PC-3 (cell line): ENCODE measurements at regions not wholly inside any gene's neighbourhood (a gene's known extent, or its start where the extent isn't known, plus 50 kb on each side); places are given as distances from the start of the nearest gene placed in this dataset.

Experiments
- ATAC-seq: fragments of 200-7000 bp; cut with Tn5 transposase; 2 replicates; pipeline ENCODE4 v1.9.1; 2020; ENCODE audit warnings: mild to moderate bottlenecking, moderate library complexity
- BruUV-seq: library from RNA; stranded (reverse); fragments of 400-500 nt; replicated peaks from 2 replicates; lab custom pipeline; 2021; lab: Mats Ljungman, UMichigan
- CTCF ChIA-PET: fragments of 300-600 bp; sonication (Branson Sonifier 250); formaldehyde crosslinking; loops from one replicate; lab custom pipeline; 2022; ENCODE audit warnings: antibody characterized with exemption; lab: Charles Lee
- POLR2A ChIA-PET: fragments of 300-600 bp; sonication (Branson Sonifier 250); formaldehyde crosslinking; loops from one replicate; lab custom pipeline; 2022; ENCODE audit warnings: antibody characterized with exemption; ENCODE audit not compliant: unreplicated experiment; lab: Charles Lee
- DNase-seq: peaks from one replicate; pipeline ENCODE4 v3.0.0-alpha.2; 2015
- H2AFZ ChIP-seq: fragments of 300-600 bp; sonication (generic); 2 replicates; pipeline ENCODE4 v1.6.0; 2016; ENCODE audit warnings: antibody characterized with exemption, low read length
- H3F3A ChIP-seq: fragments of 300-600 bp; sonication (generic); one replicate; pipeline ENCODE4 v1.6.0; 2017; ENCODE audit warnings: antibody characterized with exemption, low read length, control low read depth, mild to moderate bottlenecking; ENCODE audit not compliant: unreplicated experiment
- H3K27ac ChIP-seq: fragments of 300-600 bp; sonication (generic); 2 replicates; pipeline ENCODE4 v1.5.1; 2016; ENCODE audit warnings: mild to moderate bottlenecking, low read length
- H3K27me3 ChIP-seq: fragments of 300-600 bp; sonication (generic); 2 replicates; pipeline ENCODE4 v1.6.1; 2016; ENCODE audit warnings: low read length, mixed read lengths
- H3K36me3 ChIP-seq: fragments of 300-600 bp; sonication (generic); 2 replicates; pipeline ENCODE4 v1.6.1; 2016; ENCODE audit warnings: low read depth, mixed run types, low read length, mixed read lengths
- H3K4me1 ChIP-seq: fragments of 300-600 bp; sonication (generic); 2 replicates; pipeline ENCODE4 v1.5.1; 2016; ENCODE audit warnings: low read length; ENCODE audit not compliant: insufficient read depth
- H3K4me2 ChIP-seq: fragments of 300-600 bp; sonication (generic); 2 replicates; pipeline ENCODE4 v1.6.0; 2016; ENCODE audit warnings: low read length
- H3K4me3 ChIP-seq: fragments of 300-600 bp; sonication (generic); 2 replicates; pipeline ENCODE4 v1.5.1; 2016; ENCODE audit warnings: mild to moderate bottlenecking, low read length, mixed read lengths
- H3K79me2 ChIP-seq: fragments of 300-600 bp; sonication (generic); 2 replicates; pipeline ENCODE4 v1.6.1; 2017; ENCODE audit warnings: low read length, mixed read lengths
- H3K9ac ChIP-seq: fragments of 300-600 bp; sonication (generic); 2 replicates; pipeline ENCODE4 v1.6.0; 2016; ENCODE audit warnings: mild to moderate bottlenecking, low read length
- H3K9me2 ChIP-seq: fragments of 300-600 bp; sonication (generic); replicated peaks from 2 replicates; pipeline ENCODE4 v1.6.1; 2016; ENCODE audit warnings: mixed run types, low read length, mixed read lengths
- H3K9me3 ChIP-seq: fragments of 300-600 bp; sonication (generic); 2 replicates; pipeline ENCODE4 v1.6.1; 2016; ENCODE audit warnings: low read length, mixed read lengths
- H4K20me1 ChIP-seq: fragments of 300-600 bp; sonication (generic); 2 replicates; pipeline ENCODE4 v1.6.1; 2016; ENCODE audit warnings: low read length, mixed read lengths
- CTCF ChIP-seq: fragments of 300-600 bp; sonication (generic); conservative IDR thresholded peaks from 2 replicates; pipeline ENCODE4 v1.5.1; 2017; ENCODE audit warnings: antibody characterized with exemption, low read depth, mild to moderate bottlenecking, low read length
- EZH2 ChIP-seq: fragments of 300-600 bp; sonication (generic); IDR thresholded peaks from one replicate; pipeline ENCODE4 v1.6.1; 2017; ENCODE audit warnings: antibody characterized with exemption, mild to moderate bottlenecking, low read length; ENCODE audit not compliant: unreplicated experiment
- EZH2phosphoT487 ChIP-seq: fragments of 300-600 bp; sonication (generic); IDR thresholded peaks from 2 replicates; pipeline ENCODE4 v1.6.1; 2018; ENCODE audit warnings: mild to moderate bottlenecking, antibody characterized with exemption, low read length, borderline replicate concordance
- intact Hi-C: fragments of 100-400 bp; cut with micrococcal nuclease; formaldehyde crosslinking; loops from 2 replicates; pipeline ENCODE4 v1.9.0; 2023

- no peaks in the 10 kb centered on the region for H3K9me2 ChIP-seq
- H3K9ac ChIP-seq, result no peak overlapping the region
- no peaks in the 10 kb centered on the region for H3K27me3 ChIP-seq
- no peaks in the 10 kb centered on the region for H3K9me3 ChIP-seq
- H3K36me3 ChIP-seq, result no peaks in the 10 kb centered on the region
- H3K4me1 ChIP-seq, result 0 out of 2 replicates have a peak, but pooled peaks cover 5% of the 10 kb centered on the region
- no peak overlapping the region for H2AFZ ChIP-seq
- DNase-seq (no peak), ATAC-seq (no peak)
- BruUV-seq, result no TSS peak
- intact Hi-C loops, result no loop called here
- no peak overlapping the region for H3K4me2 ChIP-seq
- no peaks in the 10 kb centered on the region for H3K79me2 ChIP-seq
- H3K4me3 ChIP-seq, result no peak overlapping the region
- POLR2A ChIA-PET, result no interaction called here
- H3K27ac ChIP-seq, result no peak overlapping the region
- H3F3A ChIP-seq, result no peaks in the 10 kb centered on the region
- no peaks in the 10 kb centered on the region for H4K20me1 ChIP-seq
- CTCF ChIA-PET, result no interaction called here
- TF ChIP-seq CTCF (no peak), EZH2phosphoT487 (no peak), EZH2 (no peak)
Measured at GRCh38 chr20:17881741-17882064, 86.9 kb downstream of the SNX5 start.

GRCh38 chr20:17878912-17879602, 89.5 kb downstream of the SNX5 start:
- Histone ChIP-seq H3K9me3 (no peaks in the 10 kb centered on the region), H3K4me1 (peaks cover 17% of the 10 kb centered on the region), H3K79me2 (no peaks in the 10 kb centered on the region), H4K20me1 (no peaks in the 10 kb centered on the region), H3K27ac (no peak overlapping the region), H3K4me2 (no peak overlapping the region), H3F3A (no peaks in the 10 kb centered on the region), H3K27me3 (no peaks in the 10 kb centered on the region), H2AFZ (no peak overlapping the region), H3K4me3 (no peak overlapping the region), H3K9ac (no peak overlapping the region), H3K9me2 (no peaks in the 10 kb centered on the region), H3K36me3 (no peaks in the 10 kb centered on the region)
- no peak for TF ChIP-seq CTCF
- intact Hi-C loops, result no loop called here
- POLR2A ChIA-PET, result no interaction called here
- no TSS peak for BruUV-seq
- CTCF ChIA-PET, result no interaction called here
- no peak for DNase-seq
- no peak for ATAC-seq

- no peak for ATAC-seq
Measured at GRCh38 chr20:17878069-17878911, 90.3 kb downstream of the SNX5 start.

More at GRCh38 chr20:17878069-17878911, 90.3 kb downstream of the SNX5 start:
- intact Hi-C loops, result no loop called here
- H3K36me3 ChIP-seq, result no peaks in the 10 kb centered on the region
- peaks cover 17% of the 10 kb centered on the region for H3K4me1 ChIP-seq
- no peaks in the 10 kb centered on the region for H3K27me3 ChIP-seq
- ChIA-PET POLR2A (no interaction called here), CTCF (no interaction called here)
- H3K4me2 ChIP-seq, result no peak overlapping the region
- BruUV-seq, result no TSS peak
- H3F3A ChIP-seq, result no peaks in the 10 kb centered on the region
- H2AFZ ChIP-seq, result no peak overlapping the region
- H3K79me2 ChIP-seq, result no peaks in the 10 kb centered on the region
- H4K20me1 ChIP-seq, result no peaks in the 10 kb centered on the region
- H3K9me2 ChIP-seq, result no peaks in the 10 kb centered on the region
- no peaks in the 10 kb centered on the region for H3K9me3 ChIP-seq
- H3K27ac ChIP-seq, result no peak overlapping the region
- no peak for DNase-seq
- no peak overlapping the region for H3K4me3 ChIP-seq
- no peak for TF ChIP-seq CTCF
- no peak overlapping the region for H3K9ac ChIP-seq
